ENCODE measurements at regions not wholly inside any gene's neighbourhood (a gene's known extent, or its start where the extent isn't known, plus 50 kb on each side); places are given as distances from the start of the nearest gene placed in this dataset.
"Not testable (repeated sequence)": the region's sequence is repeated elsewhere in the genome, so short reads cannot be mapped to it uniquely, and the experiment has no call there.

DNA sequence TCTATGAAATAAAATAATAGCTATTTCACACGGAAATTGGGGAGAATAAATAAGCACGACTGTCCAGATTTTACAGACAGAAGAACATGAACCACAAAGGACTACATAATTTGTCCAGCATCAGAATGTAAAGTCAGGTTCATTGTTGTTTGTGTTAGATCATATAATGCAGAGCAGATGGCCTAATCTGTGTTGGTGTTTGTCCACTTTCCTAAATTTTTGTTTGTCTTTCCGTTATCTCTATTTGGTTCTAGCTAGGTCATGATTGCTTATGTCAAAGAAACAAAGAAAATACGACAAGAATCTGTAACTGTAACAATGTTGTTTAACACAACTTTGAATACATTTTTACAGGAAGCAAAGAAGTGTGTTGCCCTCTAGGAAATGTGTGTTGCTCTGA lies 75.6 kb upstream of the ANKRD28 start:
- Histone ChIP-seq H3K4me1 (ENCODE audit: insufficient read depth, insufficient read length) (no peaks in the 10 kb centered on the region), H3K9ac (ENCODE audit: insufficient read length, low read depth) (no peak overlapping the region), H3K9me3 (ENCODE audit: insufficient read depth, low read length) (no peaks in the 10 kb centered on the region), H3K36me3 (ENCODE audit: insufficient read depth, insufficient read length, low read length) (no peaks in the 10 kb centered on the region), H3K4me3 (ENCODE audit: insufficient read length, low read depth) (no peak overlapping the region), H3K27me3 (ENCODE audit: insufficient read depth, insufficient read length) (no peaks in the 10 kb centered on the region)
- DNase-seq (ENCODE audit: low read depth, low spot score): no peak
- TF ChIP-seq ZNF274 (IDR thresholded peaks at IDR 0.05; ENCODE audit: low read depth, low read length) (no peak), SUZ12 (IDR thresholded peaks at IDR 0.05; ENCODE audit: extremely low read depth, insufficient read depth, insufficient read length) (no peak), YY1 (IDR thresholded peaks at IDR 0.05; ENCODE audit: insufficient read depth, insufficient read length) (no peak)

DNA sequence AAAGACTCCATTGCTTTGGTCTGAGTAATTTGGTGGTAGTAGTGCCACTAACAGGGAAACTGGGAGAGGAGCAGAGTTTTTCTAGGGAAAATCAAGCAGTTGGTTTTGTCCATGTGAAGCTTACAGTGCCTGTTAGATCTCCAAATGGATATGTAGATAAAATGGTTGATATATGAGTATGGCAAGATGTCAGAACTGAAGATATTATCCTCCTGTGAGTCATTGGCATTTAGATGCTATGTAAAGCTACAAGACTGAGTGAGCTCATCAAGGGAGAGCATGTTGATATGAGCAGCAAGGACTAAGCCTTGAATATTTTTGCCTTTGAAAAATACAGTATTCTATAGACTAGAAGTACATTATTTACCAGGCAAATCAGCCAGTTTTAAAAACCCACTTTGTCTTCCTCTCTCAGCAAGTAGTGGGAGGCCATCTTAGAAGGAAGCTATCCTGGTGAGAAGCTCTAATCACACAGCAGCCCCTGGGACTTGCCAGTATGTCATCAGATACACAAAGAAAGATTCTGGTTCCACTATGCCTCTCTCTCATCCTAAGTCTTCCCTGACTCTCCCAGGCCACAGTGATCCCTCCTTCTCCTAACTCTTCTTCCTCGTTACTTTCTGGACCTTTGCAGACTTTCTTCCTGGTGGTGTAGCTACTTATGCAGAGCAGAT lies 77.4 kb upstream of the ANKRD28 start:
- Histone ChIP-seq H3K4me1 (ENCODE audit: insufficient read depth, insufficient read length) (no peaks in the 10 kb centered on the region), H3K27me3 (ENCODE audit: insufficient read depth, insufficient read length) (no peaks in the 10 kb centered on the region), H3K36me3 (ENCODE audit: insufficient read depth, insufficient read length, low read length) (peaks cover 6% of the 10 kb centered on the region), H3K4me3 (ENCODE audit: insufficient read length, low read depth) (no peak overlapping the region), H3K9me3 (ENCODE audit: insufficient read depth, low read length) (no peaks in the 10 kb centered on the region), H3K9ac (ENCODE audit: insufficient read length, low read depth) (no peak overlapping the region)
- no peak for TF ChIP-seq SUZ12 (IDR thresholded peaks at IDR 0.05; ENCODE audit: extremely low read depth, insufficient read depth, insufficient read length)
- no peak for TF ChIP-seq ZNF274 (IDR thresholded peaks at IDR 0.05; ENCODE audit: low read depth, low read length)
- TF ChIP-seq YY1 (IDR thresholded peaks at IDR 0.05; ENCODE audit: insufficient read depth, insufficient read length): no peak
- DNase-seq (ENCODE audit: low read depth, low spot score): no peak

DNA sequence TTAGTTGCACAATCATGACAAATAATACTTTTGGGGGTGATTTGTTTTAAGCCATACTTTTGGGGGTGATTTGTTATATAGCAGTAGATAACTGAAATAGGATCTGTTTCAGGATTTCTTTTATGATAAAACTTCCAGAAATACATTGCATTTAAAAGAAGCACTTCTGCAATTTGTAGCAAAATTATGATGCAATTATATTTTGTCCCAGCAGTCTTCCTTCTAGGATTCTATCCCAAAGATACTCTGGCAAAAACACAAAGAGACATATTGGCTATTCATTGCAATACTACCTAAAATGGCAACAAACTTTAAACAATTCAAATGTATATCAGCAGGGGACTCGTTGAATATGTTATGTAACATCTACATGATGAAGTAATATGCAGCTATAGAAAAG lies 78.9 kb upstream of the ANKRD28 start:
- TF ChIP-seq SUZ12 (IDR thresholded peaks at IDR 0.05; ENCODE audit: extremely low read depth, insufficient read depth, insufficient read length): no peak
- no peak for TF ChIP-seq YY1 (IDR thresholded peaks at IDR 0.05; ENCODE audit: insufficient read depth, insufficient read length)
- no peak for TF ChIP-seq ZNF274 (IDR thresholded peaks at IDR 0.05; ENCODE audit: low read depth, low read length)
- no peak for DNase-seq (ENCODE audit: low read depth, low spot score)
- Histone ChIP-seq H3K4me3 (ENCODE audit: insufficient read length, low read depth) (no peak overlapping the region), H3K27me3 (ENCODE audit: insufficient read depth, insufficient read length) (no peaks in the 10 kb centered on the region), H3K9me3 (ENCODE audit: insufficient read depth, low read length) (no peaks in the 10 kb centered on the region), H3K36me3 (ENCODE audit: insufficient read depth, insufficient read length, low read length) (peaks cover 6% of the 10 kb centered on the region), H3K4me1 (ENCODE audit: insufficient read depth, insufficient read length) (no peaks in the 10 kb centered on the region), H3K9ac (ENCODE audit: insufficient read length, low read depth) (no peak overlapping the region)

DNA sequence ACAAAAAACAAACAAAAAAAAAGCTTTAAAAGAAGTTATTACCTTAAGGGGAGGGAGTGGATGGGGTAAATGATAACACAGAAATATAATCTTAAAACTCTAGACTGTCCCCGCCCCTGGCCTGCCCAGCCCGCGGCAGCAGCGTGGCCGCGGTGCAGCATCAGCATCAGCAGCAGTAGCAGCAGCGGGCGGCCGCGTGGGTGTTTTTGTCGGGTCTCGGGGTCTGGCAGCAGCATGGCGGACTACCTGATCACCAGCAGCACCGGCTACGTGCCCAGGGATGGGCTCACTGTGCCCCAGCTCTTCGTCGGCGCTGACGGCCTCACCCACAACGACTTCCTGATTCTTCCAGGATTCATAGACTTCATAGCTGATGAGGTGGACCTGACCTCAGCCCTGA lies 80.0 kb upstream of the ANKRD28 start:
- no peak for DNase-seq (ENCODE audit: low read depth, low spot score)
- no peaks in the 10 kb centered on the region for H3K27me3 ChIP-seq (ENCODE audit: insufficient read depth, insufficient read length)
- no peak overlapping the region for H3K4me3 ChIP-seq (ENCODE audit: insufficient read length, low read depth)
- no peak for TF ChIP-seq ZNF274 (IDR thresholded peaks at IDR 0.05; ENCODE audit: low read depth, low read length)
- no peaks in the 10 kb centered on the region for H3K4me1 ChIP-seq (ENCODE audit: insufficient read depth, insufficient read length)
- no peaks in the 10 kb centered on the region for H3K9me3 ChIP-seq (ENCODE audit: insufficient read depth, low read length)
- H3K36me3 ChIP-seq (ENCODE audit: insufficient read depth, insufficient read length, low read length): peaks cover 6% of the 10 kb centered on the region
- no peak overlapping the region for H3K9ac ChIP-seq (ENCODE audit: insufficient read length, low read depth)

DNA sequence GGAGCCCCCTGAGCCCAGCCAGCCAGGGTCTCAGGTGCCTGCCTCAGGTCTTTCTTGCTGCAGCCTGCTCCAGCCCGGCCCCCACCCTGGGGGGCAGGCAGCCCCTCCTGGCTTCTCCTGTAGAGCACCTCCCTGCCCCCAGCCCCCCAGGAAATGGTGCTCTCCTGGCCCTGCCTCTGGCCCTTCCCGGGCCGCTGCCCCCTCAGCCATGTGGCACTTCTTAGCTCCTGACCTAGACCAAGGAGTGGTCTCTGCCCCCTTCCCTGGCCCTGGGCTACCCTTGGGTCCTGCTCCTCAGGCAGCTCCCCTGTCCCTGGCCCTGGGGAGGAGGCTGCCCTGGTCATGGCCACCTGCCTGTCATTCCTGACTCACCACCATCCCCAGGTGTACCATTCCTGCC lies 82.0 kb upstream of the ANKRD28 start:
- H3K27me3 ChIP-seq (ENCODE audit: insufficient read depth, insufficient read length); H3K9ac ChIP-seq (ENCODE audit: insufficient read length, low read depth); DNase-seq (ENCODE audit: low read depth, low spot score); H3K4me3 ChIP-seq (ENCODE audit: insufficient read length, low read depth); H3K9me3 ChIP-seq (ENCODE audit: insufficient read depth, low read length); H3K4me1 ChIP-seq (ENCODE audit: insufficient read depth, insufficient read length); H3K36me3 ChIP-seq (ENCODE audit: insufficient read depth, insufficient read length, low read length): not testable (repeated sequence)

DNA sequence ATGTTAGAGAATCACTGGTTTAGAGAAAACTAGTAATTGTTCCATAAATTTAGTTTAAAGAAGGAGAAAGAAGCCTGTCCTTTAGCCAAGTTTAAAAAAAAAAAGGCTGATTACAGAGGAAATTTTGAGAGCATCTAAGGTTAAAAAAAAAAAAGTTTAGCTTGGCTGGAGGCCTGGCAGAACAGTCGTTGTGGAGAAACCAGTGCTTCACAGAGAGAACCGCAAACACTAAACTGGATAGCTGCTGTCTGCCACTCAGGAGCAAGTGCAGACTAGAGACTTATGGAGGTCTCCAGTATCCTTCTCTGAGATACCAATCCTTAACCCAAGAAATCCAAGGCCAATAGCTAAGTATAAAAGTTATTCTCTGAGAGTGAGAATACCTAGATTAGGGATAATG lies 84.8 kb upstream of the ANKRD28 start:
- Histone ChIP-seq H3K9me3 (ENCODE audit: insufficient read depth, low read length) (no peaks in the 10 kb centered on the region), H3K9ac (ENCODE audit: insufficient read length, low read depth) (no peak overlapping the region), H3K4me1 (ENCODE audit: insufficient read depth, insufficient read length) (no peaks in the 10 kb centered on the region), H3K4me3 (ENCODE audit: insufficient read length, low read depth) (no peak overlapping the region), H3K27me3 (ENCODE audit: insufficient read depth, insufficient read length) (no peaks in the 10 kb centered on the region), H3K36me3 (ENCODE audit: insufficient read depth, insufficient read length, low read length) (peaks cover 6% of the 10 kb centered on the region)
- no peak for DNase-seq (ENCODE audit: low read depth, low spot score)
- TF ChIP-seq YY1 (IDR thresholded peaks at IDR 0.05; ENCODE audit: insufficient read depth, insufficient read length): no peak
- TF ChIP-seq ZNF274 (IDR thresholded peaks at IDR 0.05; ENCODE audit: low read depth, low read length): no peak
- no peak for TF ChIP-seq SUZ12 (IDR thresholded peaks at IDR 0.05; ENCODE audit: extremely low read depth, insufficient read depth, insufficient read length)

DNA sequence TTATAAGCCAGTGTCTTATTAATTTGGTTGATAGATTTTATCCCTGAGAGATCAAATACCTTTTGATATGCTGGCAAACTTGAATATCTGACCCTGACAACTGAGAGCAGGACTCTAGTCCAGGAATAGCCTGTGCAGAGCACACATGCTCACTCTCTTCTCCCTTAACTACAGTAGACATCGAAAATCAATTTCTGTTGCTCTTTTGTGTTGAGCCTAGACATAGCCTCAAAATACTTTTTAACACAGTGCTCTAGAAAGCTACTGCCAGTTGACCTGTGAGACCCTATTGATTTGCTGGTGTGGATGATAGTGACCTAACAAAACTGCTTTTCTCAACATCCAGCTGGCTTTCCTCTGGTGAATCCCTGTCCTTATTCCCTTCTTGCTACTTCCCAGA lies 86.4 kb upstream of the ANKRD28 start:
- H3K36me3 ChIP-seq (ENCODE audit: insufficient read depth, insufficient read length, low read length): peaks cover under 1% of the 10 kb centered on the region
- H3K27me3 ChIP-seq (ENCODE audit: insufficient read depth, insufficient read length): no peaks in the 10 kb centered on the region
- DNase-seq (ENCODE audit: low read depth, low spot score): no peak
- no peak overlapping the region for H3K4me3 ChIP-seq (ENCODE audit: insufficient read length, low read depth)
- no peaks in the 10 kb centered on the region for H3K4me1 ChIP-seq (ENCODE audit: insufficient read depth, insufficient read length)
- H3K9ac ChIP-seq (ENCODE audit: insufficient read length, low read depth): no peak overlapping the region
- no peaks in the 10 kb centered on the region for H3K9me3 ChIP-seq (ENCODE audit: insufficient read depth, low read length)
- TF ChIP-seq YY1 (IDR thresholded peaks at IDR 0.05; ENCODE audit: insufficient read depth, insufficient read length) (no peak), SUZ12 (IDR thresholded peaks at IDR 0.05; ENCODE audit: extremely low read depth, insufficient read depth, insufficient read length) (no peak), ZNF274 (IDR thresholded peaks at IDR 0.05; ENCODE audit: low read depth, low read length) (no peak)

DNA sequence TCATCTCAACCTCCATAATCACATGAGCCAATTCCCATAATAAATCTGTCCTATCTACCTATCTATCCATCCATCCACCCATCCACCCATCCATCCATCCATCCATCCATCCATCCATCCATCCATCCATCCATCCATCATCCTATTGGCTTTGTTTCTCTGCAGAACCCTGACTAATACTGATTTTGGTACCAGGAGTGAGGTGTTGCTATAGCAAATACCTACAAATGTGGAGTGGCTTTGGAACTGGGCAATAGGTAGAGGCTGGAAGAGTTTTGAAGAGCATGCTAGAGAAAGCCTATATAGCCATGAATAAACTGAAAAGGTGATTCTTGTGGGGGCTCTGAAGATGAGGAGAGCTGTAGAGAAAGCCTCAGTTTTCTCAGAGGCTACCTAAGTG lies 88.7 kb upstream of the ANKRD28 start:
- Histone ChIP-seq H3K9ac (ENCODE audit: insufficient read length, low read depth) (no peak overlapping the region), H3K4me1 (ENCODE audit: insufficient read depth, insufficient read length) (no peaks in the 10 kb centered on the region), H3K27me3 (ENCODE audit: insufficient read depth, insufficient read length) (no peaks in the 10 kb centered on the region), H3K36me3 (ENCODE audit: insufficient read depth, insufficient read length, low read length) (no peaks in the 10 kb centered on the region), H3K4me3 (ENCODE audit: insufficient read length, low read depth) (no peak overlapping the region), H3K9me3 (ENCODE audit: insufficient read depth, low read length) (no peaks in the 10 kb centered on the region)
- no peak for DNase-seq (ENCODE audit: low read depth, low spot score)
- TF ChIP-seq YY1 (IDR thresholded peaks at IDR 0.05; ENCODE audit: insufficient read depth, insufficient read length) (no peak), ZNF274 (IDR thresholded peaks at IDR 0.05; ENCODE audit: low read depth, low read length) (no peak), SUZ12 (IDR thresholded peaks at IDR 0.05; ENCODE audit: extremely low read depth, insufficient read depth, insufficient read length) (no peak)
